ENCODE measurements at regions not wholly inside any gene's neighbourhood (a gene's known extent, or its start where the extent isn't known, plus 50 kb on each side); places are given as distances from the start of the nearest gene placed in this dataset.

- TF ChIP-seq POLR2A (IDR thresholded peaks at IDR 0.05) (no peak), CTCF (IDR thresholded peaks at IDR 0.05) (no peak)
These were observed 557.2 kb upstream of the BOD1L1 start for GRCh38 chr4:14184767-14185166.

Data from adrenal gland (tissue), 5 donors.